ENCODE measurements at regions not wholly inside any gene's neighbourhood (a gene's known extent, or its start where the extent isn't known, plus 50 kb on each side); places are given as distances from the start of the nearest gene placed in this dataset.

DNA sequence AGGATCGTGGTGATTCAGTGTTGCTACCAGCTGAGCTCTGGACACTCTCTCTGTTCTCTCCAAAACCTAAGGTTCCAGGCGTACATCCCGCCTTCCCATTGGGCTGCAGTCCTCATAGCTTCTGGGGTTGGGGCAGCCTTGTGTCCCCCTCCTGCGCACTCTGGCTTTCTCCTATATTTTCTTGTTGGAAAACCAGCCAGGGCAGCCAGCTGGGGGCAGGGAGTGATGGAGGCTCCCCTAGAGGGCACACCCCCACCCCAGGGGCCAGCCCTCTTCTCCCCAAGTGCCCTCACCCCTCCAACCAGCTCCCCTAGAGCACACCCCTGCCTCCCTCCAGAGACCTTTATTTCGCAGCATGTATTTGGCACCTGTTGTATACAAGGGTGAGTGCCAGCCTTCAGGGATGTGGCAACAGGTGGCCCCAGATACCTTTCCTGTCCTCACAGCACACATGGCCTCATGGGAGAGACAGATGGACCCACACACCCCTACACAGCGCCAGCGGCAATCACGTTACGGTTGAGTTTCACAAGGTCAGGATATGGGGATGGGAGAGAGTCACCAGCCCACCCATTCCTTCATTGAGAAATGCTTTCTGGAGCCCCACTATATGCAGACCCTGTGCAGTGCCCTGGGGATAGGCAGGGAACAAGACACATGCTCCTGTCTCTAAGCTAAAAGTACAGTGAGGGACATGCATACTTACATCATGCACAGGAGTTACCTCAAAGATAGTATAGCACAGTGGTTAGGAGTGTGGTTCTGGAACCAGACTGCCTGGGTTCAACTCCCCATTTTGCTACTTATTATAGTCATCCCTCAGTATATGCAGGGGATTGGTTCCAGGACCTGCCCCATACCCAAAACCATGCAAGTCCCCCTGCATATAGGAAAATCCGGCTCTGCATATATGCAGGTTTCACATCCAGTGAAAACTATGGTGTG is 141.1 kb downstream of the PHETA1 start:
- DNase-seq (no peak), ATAC-seq (no peak)
- intact Hi-C loops (cut with DNase I, micrococcal nuclease): no loop called here

GRCh38 chr12:111226680-111227079 is 142.2 kb downstream of the PHETA1 start:
- DNase-seq (no peak), ATAC-seq (no peak)
- intact Hi-C loops (cut with DNase I, micrococcal nuclease): no loop called here

- intact Hi-C loops (cut with DNase I, micrococcal nuclease): no loop called here
- no peak for DNase-seq
- ATAC-seq: no peak
Measured at GRCh38 chr12:111225307-111225706, 143.6 kb downstream of the PHETA1 start.

GRCh38 chr12:111224186-111225066 is 144.5 kb downstream of the PHETA1 start:
- ATAC-seq (no peak), DNase-seq (no peak)
- intact Hi-C loops (cut with DNase I, micrococcal nuclease): no loop called here

DNA sequence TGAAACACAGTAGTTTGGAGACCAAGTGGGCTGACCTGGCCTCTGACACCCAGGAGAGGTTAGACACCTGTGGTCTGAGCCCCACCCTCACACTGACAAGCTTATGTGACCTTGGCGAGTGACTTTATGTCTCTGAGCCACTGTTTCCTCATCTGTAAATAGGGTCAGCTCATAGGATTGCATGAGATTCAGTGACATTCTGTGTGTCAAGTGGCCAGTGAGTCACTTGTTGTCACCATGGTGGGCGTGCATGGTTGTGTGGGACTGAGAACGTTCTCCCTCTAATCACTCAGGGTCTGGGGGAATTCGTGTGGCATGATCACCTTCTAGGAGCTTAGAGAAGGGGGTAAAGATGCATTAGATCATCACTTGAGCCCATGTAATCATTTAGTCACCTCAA is 146.4 kb downstream of the PHETA1 start:
- intact Hi-C loops (cut with DNase I, micrococcal nuclease): no loop called here
- no peak for ATAC-seq
- no peak for DNase-seq

DNA sequence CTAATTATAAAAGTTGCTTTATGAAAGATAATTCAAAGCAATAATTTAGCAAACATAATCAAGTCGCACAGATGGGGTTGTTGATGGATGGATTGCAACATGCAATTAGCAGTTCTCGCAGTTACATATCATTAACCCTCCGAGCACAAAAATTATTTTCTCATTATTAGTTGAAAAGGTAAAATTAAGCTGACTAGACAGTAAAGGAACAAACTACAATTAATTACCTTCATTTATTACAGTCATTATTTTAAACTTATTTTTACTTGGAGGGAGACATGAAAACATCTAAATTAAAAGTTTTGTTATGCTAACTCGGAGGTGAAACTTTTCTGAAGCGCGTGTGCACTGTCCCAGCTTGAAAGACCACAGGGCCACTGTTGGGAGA is 146.9 kb downstream of the PHETA1 start:
- ATAC-seq (no peak), DNase-seq (no peak)
- intact Hi-C loops (cut with DNase I, micrococcal nuclease): no loop called here

DNA sequence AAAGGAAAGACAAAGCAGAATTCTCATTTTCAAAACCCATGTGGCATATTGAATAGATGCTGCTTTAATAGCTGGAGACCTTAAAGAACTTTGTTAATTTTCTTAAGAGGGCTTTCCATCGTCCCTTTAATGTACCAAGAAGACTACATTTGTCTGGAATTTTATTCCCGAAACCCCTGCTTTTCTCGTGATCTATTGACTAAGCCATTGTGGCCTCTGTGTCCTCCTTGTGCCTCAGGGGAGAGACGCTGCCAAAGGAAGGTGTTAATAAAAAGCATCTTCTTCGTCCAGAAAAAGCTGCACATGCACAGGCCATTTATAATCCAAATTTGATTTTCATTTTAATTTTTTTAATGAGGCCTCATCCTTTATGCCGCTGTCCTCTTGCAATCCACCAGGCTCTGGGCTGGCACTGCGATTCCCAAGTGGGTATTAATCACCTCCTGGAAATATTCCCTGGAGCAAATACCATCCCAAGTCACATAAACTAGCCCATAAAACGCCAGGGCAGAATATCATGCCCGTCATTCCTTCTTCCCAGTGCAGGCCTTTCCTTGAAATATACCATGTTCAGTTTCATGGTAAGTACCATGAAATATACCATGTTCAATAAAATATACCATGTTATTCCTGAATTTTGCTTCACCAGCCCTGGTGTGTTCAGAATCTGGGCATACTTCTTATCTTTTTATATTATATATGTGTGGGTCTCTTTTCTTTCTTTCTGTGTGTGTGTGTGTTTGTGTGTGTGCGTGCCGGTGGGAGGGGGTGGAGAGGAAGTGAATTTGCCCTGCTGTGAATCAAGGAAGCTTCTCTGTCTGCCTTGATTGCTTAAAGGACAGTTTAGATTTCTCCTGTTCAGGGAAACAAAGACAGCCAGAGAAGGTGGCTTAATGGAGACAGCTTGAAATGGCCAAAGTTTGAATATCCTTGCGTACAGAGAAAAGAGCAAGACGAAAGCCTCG is 147.6 kb downstream of the PHETA1 start:
- ATAC-seq (no peak), DNase-seq (no peak)
- intact Hi-C loops (cut with DNase I, micrococcal nuclease): no loop called here

- intact Hi-C loops (cut with DNase I, micrococcal nuclease): no loop called here
- ATAC-seq: no peak
- DNase-seq: no peak
Measured at GRCh38 chr12:111220363-111220762, 148.5 kb downstream of the PHETA1 start.

GRCh38 chr12:111219440-111219839 is 149.5 kb downstream of the PHETA1 start:
- ATAC-seq (no peak), DNase-seq (no peak)
- intact Hi-C loops (cut with DNase I, micrococcal nuclease): no loop called here

- DNase-seq (no peak), ATAC-seq (no peak)
- intact Hi-C loops (cut with DNase I, micrococcal nuclease): no loop called here
Measured at GRCh38 chr12:111218499-111218898, 150.4 kb downstream of the PHETA1 start.

DNA sequence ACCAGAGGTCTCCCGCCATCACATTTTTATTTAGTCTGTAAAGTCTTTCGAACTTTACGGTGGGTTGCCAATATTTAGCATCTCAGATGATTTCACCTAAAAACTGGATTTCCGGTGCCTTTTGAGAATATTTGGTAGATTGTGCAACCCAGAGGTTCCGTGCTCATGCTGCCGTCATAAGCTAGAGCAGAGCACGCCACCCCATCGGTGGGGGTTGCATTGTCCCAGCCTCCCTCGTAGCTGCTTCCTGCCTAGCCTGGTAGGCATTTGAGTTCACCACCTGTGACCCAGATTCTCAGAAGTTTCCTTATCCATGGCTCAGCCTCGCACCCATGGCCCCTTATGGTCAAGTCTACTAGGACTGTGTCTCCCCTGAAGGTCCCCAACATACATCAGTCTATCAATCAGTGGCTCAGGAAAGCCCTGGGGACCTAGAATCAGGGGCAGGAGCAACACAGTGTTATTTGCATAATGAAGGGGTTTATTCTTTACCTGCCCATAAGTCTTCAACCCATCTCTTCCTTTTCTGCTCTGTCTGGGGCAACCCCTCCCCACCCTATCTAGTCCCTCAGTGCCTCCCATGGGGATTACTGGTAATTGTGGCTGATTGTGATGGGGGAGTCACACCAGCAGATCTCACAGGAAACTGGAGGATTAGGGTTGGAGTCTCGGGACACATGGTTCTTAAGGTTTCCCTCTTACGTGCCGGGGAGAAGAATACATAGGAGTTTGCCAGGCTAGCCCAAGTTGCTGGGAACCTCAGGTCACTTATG is 152.3 kb downstream of the PHETA1 start:
- intact Hi-C loops (cut with DNase I, micrococcal nuclease): no loop called here

DNA sequence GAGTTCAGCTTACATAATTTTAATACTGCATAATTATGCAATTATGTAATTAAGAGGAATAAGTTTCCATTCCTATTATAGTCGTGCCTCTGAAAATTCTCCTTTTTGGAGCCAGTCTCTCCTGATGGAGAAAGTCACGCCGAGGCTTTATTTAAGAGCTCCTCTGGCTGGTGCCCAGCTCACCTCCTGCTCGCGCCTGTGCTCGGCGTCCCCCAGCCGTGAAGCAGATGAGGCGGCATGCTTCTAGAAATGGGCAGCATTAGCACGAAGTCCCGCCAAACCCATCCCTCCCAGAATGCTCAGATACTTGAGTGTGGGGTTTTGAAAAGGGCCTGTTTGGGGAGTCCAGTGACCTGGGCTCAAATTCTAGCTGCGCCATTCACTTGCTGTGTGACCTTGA is 153.0 kb downstream of the PHETA1 start:
- ATAC-seq (no peak), DNase-seq (no peak)
- intact Hi-C loops (cut with DNase I, micrococcal nuclease): no loop called here

More for the DNA sequence above, 152.3 kb downstream of the PHETA1 start:
- ATAC-seq: no peak
- DNase-seq: no peak

GRCh38 chr12:111214401-111214800 is 154.5 kb downstream of the PHETA1 start:
- no peak for DNase-seq
- no peak for ATAC-seq
- intact Hi-C loops (cut with DNase I, micrococcal nuclease): no loop called here

DNA sequence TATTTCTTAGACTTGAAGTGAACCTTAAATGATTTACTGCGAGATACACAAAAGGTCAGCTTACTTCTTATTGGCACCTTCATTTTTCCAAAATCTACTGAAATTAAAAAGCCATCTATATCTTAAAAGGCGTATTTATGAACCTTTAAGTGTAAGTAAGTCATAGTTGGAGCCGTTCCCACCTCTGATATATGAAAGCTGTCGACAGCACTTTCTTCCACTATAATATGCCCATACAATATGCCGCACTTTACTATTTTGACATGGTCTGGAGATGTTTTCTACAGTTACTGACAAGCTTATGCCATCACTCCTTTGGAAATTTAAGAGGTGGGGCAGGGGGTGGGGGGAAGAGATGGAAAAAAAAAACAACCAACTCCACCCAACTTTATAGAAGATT is 155.3 kb downstream of the PHETA1 start:
- ATAC-seq: no peak
- DNase-seq: no peak
- intact Hi-C loops (cut with DNase I, micrococcal nuclease): no loop called here

GRCh38 chr12:111212814-111213456 is 156.0 kb downstream of the PHETA1 start:
- DNase-seq: no peak
- intact Hi-C loops (cut with DNase I, micrococcal nuclease): no loop called here
- ATAC-seq: no peak

DNA sequence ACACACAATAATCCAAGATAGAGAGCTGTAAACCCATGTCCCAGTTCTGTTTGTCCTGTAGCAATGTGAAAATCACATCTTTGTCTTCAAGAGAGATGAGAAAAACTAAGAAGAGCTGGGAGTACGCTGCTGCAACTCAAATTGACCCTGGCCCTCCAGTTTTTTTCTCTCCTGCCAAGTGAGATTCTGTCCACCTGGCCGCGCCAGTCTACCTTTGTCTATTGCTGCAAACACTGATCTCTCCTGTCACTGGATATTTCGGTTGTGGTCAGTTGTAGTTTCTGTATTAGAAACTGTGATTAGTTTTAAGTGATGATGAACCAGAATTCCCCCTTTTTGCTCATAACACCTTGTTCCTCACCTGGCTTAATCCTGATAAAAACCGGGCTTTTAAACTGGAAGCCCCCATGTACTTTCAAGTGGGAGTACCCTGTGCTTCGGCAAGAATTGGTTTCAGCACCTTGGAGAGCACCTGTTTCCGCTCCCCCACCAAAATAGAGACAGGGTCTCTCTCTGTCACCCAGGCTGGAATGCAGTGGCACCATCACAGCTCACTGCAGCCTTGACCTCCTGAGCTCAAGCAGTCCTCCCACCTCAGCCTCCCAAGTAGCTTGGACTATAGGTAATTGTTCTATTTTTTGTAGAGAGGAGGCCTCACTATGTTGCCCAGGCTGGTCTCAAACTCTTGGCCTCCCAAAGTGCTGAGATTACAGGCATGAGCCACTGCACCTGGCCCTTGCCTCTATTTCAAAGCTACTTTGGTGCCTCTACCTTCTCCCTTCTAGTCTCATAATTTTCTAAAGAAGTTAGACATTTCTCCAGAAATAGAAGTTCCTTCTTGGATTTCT is 156.8 kb downstream of the PHETA1 start:
- ATAC-seq (no peak), DNase-seq (no peak)
- intact Hi-C loops (cut with DNase I, micrococcal nuclease): no loop called here

DNA sequence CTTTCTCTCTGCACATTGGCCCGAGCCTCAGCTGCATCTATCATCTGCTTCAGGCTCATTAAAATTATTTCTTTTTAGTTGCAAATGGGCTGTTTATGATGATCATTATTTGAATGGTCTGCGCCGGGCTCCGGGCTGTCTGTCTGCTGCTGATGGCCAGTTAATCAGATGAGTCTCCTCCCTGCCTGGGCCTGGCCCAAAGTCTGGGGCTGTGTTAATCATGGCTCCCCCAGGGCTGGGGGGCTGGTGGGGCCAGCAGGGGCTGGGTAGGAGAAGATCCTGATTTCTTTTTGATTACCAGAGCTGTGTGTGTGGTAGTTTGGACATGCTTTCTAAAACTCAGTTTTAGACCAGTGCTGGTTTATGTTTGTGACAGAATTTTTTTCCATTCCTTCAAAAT is 159.1 kb downstream of the PHETA1 start:
- DNase-seq: no peak
- intact Hi-C loops (cut with DNase I, micrococcal nuclease): no loop called here
- ATAC-seq: no peak

All from left colon (tissue), 2 donors.